Osteocyte (in vitro differentiated cells): ENCODE measurements at regions not wholly inside any gene's neighbourhood (a gene's known extent, or its start where the extent isn't known, plus 50 kb on each side); places are given as distances from the start of the nearest gene placed in this dataset.

Source experiments
- DNase-seq: peaks from one replicate; pipeline ENCODE4 v3.0.0; 2021; ENCODE audit warnings: mixed read lengths; ENCODE audit not compliant: unreplicated experiment; ENCODE audit errors: extremely low spot score
- H3K27ac Mint-ChIP-seq: one replicate; pipeline ENCODE4 v1.8.0; 2021; ENCODE audit warnings: mild to moderate bottlenecking, mixed read lengths; ENCODE audit not compliant: unreplicated experiment
- H3K27me3 Mint-ChIP-seq: one replicate; pipeline ENCODE4 v1.8.0; 2021; ENCODE audit warnings: mixed read lengths; ENCODE audit not compliant: unreplicated experiment
- H3K36me3 Mint-ChIP-seq: one replicate; pipeline ENCODE4 v1.8.0; 2021; ENCODE audit warnings: mixed read lengths; ENCODE audit not compliant: unreplicated experiment
- H3K4me1 Mint-ChIP-seq: one replicate; pipeline ENCODE4 v1.8.0; 2021; ENCODE audit warnings: mixed read lengths; ENCODE audit not compliant: unreplicated experiment
- H3K4me3 Mint-ChIP-seq: one replicate; pipeline ENCODE4 v1.8.0; 2021; ENCODE audit warnings: mild to moderate bottlenecking, moderate library complexity, mixed read lengths; ENCODE audit not compliant: unreplicated experiment
- H3K9me3 Mint-ChIP-seq: one replicate; pipeline ENCODE4 v1.8.0; 2021; ENCODE audit warnings: mixed read lengths; ENCODE audit not compliant: unreplicated experiment
- TF ChIP-seq, protein P1 (sequence below): fragments of 200-600 bp; sonication (generic); IDR thresholded peaks from 2 replicates; pipeline ENCODE4 v1.5.0; 2021; ENCODE audit warnings: antibody characterized with exemption, mild to moderate bottlenecking, moderate library complexity

DNA sequence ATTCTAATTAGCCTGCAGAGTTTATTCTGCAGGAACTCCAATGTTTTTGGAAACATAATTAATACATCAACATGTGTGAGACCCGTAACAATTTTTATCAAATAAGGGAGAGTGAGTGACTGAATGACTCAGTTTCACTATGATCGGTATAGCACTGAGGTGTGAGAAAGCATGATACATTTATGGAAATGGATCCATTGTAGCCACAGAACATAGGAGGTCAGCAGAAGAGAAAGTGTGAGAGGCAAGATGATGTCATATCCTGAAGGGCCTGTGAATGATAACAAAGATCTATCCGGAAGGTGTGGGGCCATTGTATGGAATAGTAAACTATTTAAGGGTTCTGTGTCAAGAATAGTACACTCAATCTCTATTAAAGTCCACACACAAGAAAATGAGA is 1406.1 kb upstream of the TENM4 start:
- H3K36me3 Mint-ChIP-seq, result no peaks in the 10 kb centered on the region
- no peak for DNase-seq

DNA sequence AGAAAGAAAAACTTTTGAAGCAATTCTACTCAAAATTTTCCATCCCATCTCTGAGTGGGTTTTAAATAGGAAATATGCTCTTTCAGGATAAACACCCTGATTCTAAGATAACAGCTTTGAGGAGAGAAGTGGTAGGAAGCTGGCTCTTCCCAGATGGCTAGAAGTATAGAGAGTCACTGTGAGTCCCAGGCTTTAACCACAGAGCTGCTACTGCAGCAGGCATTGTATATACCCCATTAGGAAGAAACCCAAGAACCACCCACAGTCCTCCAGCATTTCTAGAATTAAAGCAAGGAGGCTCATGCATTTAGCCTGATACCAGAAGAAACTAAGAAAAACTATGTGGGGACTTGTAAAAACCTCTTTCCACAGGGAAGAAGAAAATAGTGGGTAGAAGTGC is 1405.6 kb upstream of the TENM4 start:
- peaks cover 5% of the 10 kb centered on the region for H3K9me3 Mint-ChIP-seq
- no peak overlapping the region for H3K4me3 Mint-ChIP-seq
- TF ChIP-seq, protein P1, sequence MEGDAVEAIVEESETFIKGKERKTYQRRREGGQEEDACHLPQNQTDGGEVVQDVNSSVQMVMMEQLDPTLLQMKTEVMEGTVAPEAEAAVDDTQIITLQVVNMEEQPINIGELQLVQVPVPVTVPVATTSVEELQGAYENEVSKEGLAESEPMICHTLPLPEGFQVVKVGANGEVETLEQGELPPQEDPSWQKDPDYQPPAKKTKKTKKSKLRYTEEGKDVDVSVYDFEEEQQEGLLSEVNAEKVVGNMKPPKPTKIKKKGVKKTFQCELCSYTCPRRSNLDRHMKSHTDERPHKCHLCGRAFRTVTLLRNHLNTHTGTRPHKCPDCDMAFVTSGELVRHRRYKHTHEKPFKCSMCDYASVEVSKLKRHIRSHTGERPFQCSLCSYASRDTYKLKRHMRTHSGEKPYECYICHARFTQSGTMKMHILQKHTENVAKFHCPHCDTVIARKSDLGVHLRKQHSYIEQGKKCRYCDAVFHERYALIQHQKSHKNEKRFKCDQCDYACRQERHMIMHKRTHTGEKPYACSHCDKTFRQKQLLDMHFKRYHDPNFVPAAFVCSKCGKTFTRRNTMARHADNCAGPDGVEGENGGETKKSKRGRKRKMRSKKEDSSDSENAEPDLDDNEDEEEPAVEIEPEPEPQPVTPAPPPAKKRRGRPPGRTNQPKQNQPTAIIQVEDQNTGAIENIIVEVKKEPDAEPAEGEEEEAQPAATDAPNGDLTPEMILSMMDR, result no peak
- H3K4me1 Mint-ChIP-seq, result no peaks in the 10 kb centered on the region
- no peaks in the 10 kb centered on the region for H3K36me3 Mint-ChIP-seq
- no peaks in the 10 kb centered on the region for H3K27me3 Mint-ChIP-seq
- DNase-seq, result no peak
- H3K27ac Mint-ChIP-seq, result no peak overlapping the region

More for the DNA sequence above, 1406.1 kb upstream of the TENM4 start:
- Mint-ChIP-seq H3K4me3 (no peak overlapping the region), H3K27ac (no peak overlapping the region), H3K9me3 (peaks cover 6% of the 10 kb centered on the region), H3K4me1 (no peaks in the 10 kb centered on the region), H3K27me3 (no peaks in the 10 kb centered on the region)
- TF ChIP-seq, protein P1, result no peak

DNA sequence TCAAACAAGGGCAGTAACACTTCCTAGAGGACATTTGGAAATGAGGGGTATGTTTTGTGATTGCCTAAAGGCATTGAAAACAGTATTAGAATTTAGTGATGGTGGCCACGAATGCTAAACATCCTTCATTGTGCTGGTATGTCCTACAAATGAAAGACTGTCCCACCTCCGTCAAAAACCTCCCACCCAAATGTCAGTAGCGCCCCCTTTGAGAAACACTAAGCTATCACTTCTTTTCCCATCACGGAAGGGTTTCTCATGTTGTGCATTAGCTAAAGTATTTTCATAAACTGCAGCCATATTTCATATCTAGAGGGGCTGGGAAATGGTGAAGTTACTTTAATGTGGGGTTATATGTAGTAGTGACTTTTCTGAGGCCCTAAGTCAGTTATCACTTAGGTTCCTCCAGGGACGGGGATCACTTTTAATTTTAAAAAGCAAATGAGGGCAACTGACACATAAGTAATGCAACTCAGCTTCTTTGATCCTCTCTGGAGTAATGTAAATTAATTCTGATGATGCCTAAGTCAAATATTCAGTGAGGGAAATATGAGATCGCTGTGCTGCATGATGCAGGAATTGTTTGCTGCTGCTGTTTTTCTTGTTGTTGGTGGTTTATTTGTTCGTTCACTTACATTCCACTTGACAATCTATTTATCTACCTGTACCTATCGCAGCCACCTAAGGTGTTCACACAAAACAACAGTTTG is 1403.4 kb upstream of the TENM4 start:
- Mint-ChIP-seq H3K36me3 (no peaks in the 10 kb centered on the region), H3K9me3 (peaks cover 5% of the 10 kb centered on the region), H3K27ac (no peak overlapping the region), H3K27me3 (no peaks in the 10 kb centered on the region), H3K4me1 (no peaks in the 10 kb centered on the region), H3K4me3 (no peak overlapping the region)
- TF ChIP-seq, protein P1, result no peak
- DNase-seq, result no peak

DNA sequence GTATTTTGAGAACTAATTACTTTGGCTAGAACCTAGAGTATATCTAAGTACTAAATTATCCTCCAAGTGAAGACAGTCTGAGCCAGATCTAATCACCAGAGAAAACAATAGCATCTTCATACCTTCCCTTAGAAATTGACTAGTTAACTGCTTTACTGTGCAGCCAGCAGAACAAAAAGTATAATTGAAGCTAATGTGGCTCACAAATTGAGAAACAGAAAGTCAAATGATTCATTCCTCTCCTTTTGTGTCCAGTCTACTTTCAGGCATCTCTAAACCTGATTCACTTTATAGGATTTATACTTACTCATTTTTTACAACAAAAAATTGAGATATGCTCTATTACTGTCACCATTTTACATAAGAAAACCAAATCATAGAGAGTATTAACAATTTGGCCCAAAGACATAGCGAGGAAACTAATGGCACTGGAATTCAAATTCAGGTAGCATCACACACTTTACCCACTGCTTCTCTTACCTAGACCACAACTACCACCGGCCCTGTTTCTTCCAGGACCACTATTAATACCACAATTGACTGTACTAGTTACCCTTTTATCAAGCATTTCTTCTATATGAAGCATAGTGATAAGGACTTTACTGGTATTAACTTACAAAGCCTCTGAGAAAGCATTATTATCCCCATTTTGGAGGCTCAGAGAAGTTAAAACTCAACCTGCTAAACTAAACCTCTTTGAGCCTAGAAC is 1402.6 kb upstream of the TENM4 start:
- Mint-ChIP-seq H3K27ac (no peak overlapping the region), H3K27me3 (no peaks in the 10 kb centered on the region), H3K9me3 (no peaks in the 10 kb centered on the region), H3K4me1 (no peaks in the 10 kb centered on the region), H3K36me3 (no peaks in the 10 kb centered on the region), H3K4me3 (no peak overlapping the region)
- DNase-seq, result no peak
- TF ChIP-seq, protein P1, result no peak

DNA sequence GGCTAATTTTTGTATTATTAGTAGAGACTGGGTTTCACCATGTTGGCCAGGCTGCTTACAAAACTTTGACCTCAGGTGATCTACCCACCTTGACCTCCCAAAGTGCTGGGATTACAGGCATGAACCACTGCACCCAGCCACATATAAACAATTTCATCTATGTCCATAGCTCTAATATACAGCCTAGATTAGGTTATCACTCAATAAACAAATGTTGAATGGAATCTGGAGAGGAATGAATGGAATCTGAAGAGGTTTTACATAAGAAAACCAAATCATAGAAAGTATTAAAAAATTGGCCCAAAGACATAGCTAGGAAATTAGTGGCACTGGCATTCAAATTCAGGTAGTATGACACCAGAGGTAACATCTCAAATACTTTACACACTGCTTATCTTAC is 1401.4 kb upstream of the TENM4 start:
- Mint-ChIP-seq H3K27me3 (no peaks in the 10 kb centered on the region), H3K4me3 (no peak overlapping the region), H3K27ac (no peak overlapping the region), H3K9me3 (no peaks in the 10 kb centered on the region), H3K4me1 (no peaks in the 10 kb centered on the region), H3K36me3 (no peaks in the 10 kb centered on the region)
- DNase-seq, result no peak
- TF ChIP-seq, protein P1, result no peak
